HepG2 (cell line): ENCODE measurements at regions not wholly inside any gene's neighbourhood (a gene's known extent, or its start where the extent isn't known, plus 50 kb on each side); places are given as distances from the start of the nearest gene placed in this dataset.

Source experiments
- ATAC-seq: fragments of 200-7000 bp; cut with Tn5 transposase; 3 replicates; pipeline ENCODE4 v1.9.1; 2020; ENCODE audit warnings: mild to moderate bottlenecking, moderate library complexity
- BruUV-seq: library from RNA; stranded (reverse); fragments of 400-500 nt; replicated peaks from 2 replicates; lab custom pipeline; 2021; lab: Mats Ljungman, UMichigan
- CTCF ChIA-PET: fragments of 300-600 bp; formaldehyde crosslinking; extraction: SDS; loops from one replicate; lab custom pipeline; 2021; ENCODE audit warnings: low total read pairs, inconsistent platforms, low intra/inter-chr PET ratio; lab: Yijun Ruan, JAX
- POLR2A ChIA-PET: fragments of 350-600 bp; sonication (Branson Sonifier 250); formaldehyde crosslinking; loops from one replicate; lab custom pipeline; 2020; ENCODE audit warnings: antibody characterized with exemption, inconsistent platforms; lab: Yijun Ruan, JAX
- DNase-seq: peaks from one replicate; pipeline ENCODE4 v3.0.0-alpha.2; 2015; ENCODE audit warnings: low spot score
- FAIRE-seq: peaks from 3 replicates; lab custom pipeline; 2011; peaks lifted over from hg19 to GRCh38; lab: Jason Lieb, UNC
- H2AFZ ChIP-seq: one replicate; pipeline ENCODE4 v1.6.1; 2011; ENCODE audit warnings: low read length, inconsistent platforms
- H3K27ac ChIP-seq: fragments of 300-600 bp; 3 replicates; pipeline ENCODE4 v1.8.0; 2011; ENCODE audit warnings: mixed run types, mild to moderate bottlenecking, mixed read lengths, low read length, inconsistent platforms; ENCODE audit not compliant: insufficient read depth; ENCODE audit errors: extremely low read length
- H3K27me3 ChIP-seq, 2 experiments: fragments of 200-600 bp in 1 of 2; 2 replicates in 1 of 2; 3 replicates in 1 of 2; pipeline versions ENCODE4 v1.6.0 to v1.8.0; 2011; ENCODE audit warnings: low read length in 2 of 2, mild to moderate bottlenecking in 2 of 2, moderate library complexity in 2 of 2, inconsistent platforms in 1 of 2; ENCODE audit not compliant: insufficient read depth in 2 of 2, control insufficient read depth in 1 of 2
- H3K36me3 ChIP-seq, 2 experiments: fragments of 200-600 bp in 1 of 2; replicated peaks in 1 of 2; 2 replicates in 1 of 2; 3 replicates in 1 of 2; pipeline versions ENCODE4 v1.5.1 to v1.8.0; 2011; ENCODE audit warnings: low read length in 2 of 2, inconsistent platforms in 1 of 2; ENCODE audit not compliant: insufficient read depth in 2 of 2, control insufficient read depth in 1 of 2
- H3K4me1 ChIP-seq: 2 replicates; pipeline ENCODE4 v1.5.1; 2012; ENCODE audit warnings: low read length, inconsistent platforms; ENCODE audit not compliant: insufficient read depth
- H3K4me2 ChIP-seq: 2 replicates; pipeline ENCODE4 v1.6.0; 2011; ENCODE audit warnings: low read depth, low read length, inconsistent platforms
- H3K4me3 ChIP-seq, 3 experiments: fragments of 200-600 bp in 1 of 3; sonication (generic), shearing (Covaris generic) in 1 of 3; replicated peaks in 1 of 3; 2 replicates each; pipeline ENCODE4 v1.5.1; 2011 to 2016; ENCODE audit warnings: low read length in 3 of 3, inconsistent platforms in 2 of 3, low read depth in 2 of 3, mild to moderate bottlenecking in 2 of 3, control low read depth in 1 of 3, mixed read lengths in 1 of 3; ENCODE audit not compliant: insufficient read depth in 1 of 3
- H3K79me2 ChIP-seq: one replicate; pipeline ENCODE4 v1.6.1; 2011; ENCODE audit warnings: low read length, inconsistent platforms; ENCODE audit not compliant: insufficient read depth
- H3K9ac ChIP-seq: 2 replicates; pipeline ENCODE4 v1.6.0; 2011; ENCODE audit warnings: mild to moderate bottlenecking, low read depth, low read length, inconsistent platforms; ENCODE audit not compliant: insufficient read depth
- H3K9me3 ChIP-seq: 2 replicates; pipeline ENCODE4 v1.5.1; 2012; ENCODE audit warnings: mild to moderate bottlenecking, low read length
- H4K20me1 ChIP-seq: 2 replicates; pipeline ENCODE4 v1.6.0; 2011; ENCODE audit warnings: inconsistent platforms, mild to moderate bottlenecking, low read length, moderate library complexity; ENCODE audit not compliant: insufficient read depth
- EHMT2 ChIP-seq: fragments of 200-600 bp; sonication (generic); IDR thresholded peaks from 2 replicates; pipeline ENCODE4 v1.7.0; 2017; ENCODE audit warnings: antibody characterized with exemption, low read depth, low read length, borderline replicate concordance
- FOXA1 ChIP-seq, 2 experiments: fragments of 450-650 bp in 1 of 2; sonication (generic) in 1 of 2; formaldehyde crosslinking in 1 of 2; IDR thresholded peaks; 2 replicates each; pipeline versions ENCODE4 v1.4.0 to v1.6.1; 2016 to 2020; ENCODE audit warnings: missing genetic modification reagents in 1 of 2
- FOXO1 ChIP-seq: sonication (generic); formaldehyde crosslinking; IDR thresholded peaks from 2 replicates; pipeline ENCODE4 v1.4.0; 2020; ENCODE audit warnings: missing genetic modification reagents
- KLF12 ChIP-seq: sonication (generic); formaldehyde crosslinking; IDR thresholded peaks from 2 replicates; pipeline ENCODE4 v1.4.0; 2020; ENCODE audit warnings: missing genetic modification reagents, borderline replicate concordance
- NR2F2 ChIP-seq: IDR thresholded peaks from 2 replicates; pipeline ENCODE4 v1.6.1; 2012; ENCODE audit warnings: low read depth, inconsistent platforms, borderline replicate concordance
- POGZ ChIP-seq: sonication (generic); formaldehyde crosslinking; IDR thresholded peaks from 2 replicates; pipeline ENCODE4 v1.4.0; 2020; ENCODE audit warnings: mild to moderate bottlenecking, missing genetic modification reagents
- POLR2A ChIP-seq, 2 experiments: IDR thresholded peaks; 2 replicates each; pipeline ENCODE4 v1.6.1; 2011; ENCODE audit warnings: low read depth in 2 of 2, low read length in 2 of 2, mild to moderate bottlenecking in 1 of 2, moderate library complexity in 1 of 2; ENCODE audit not compliant: insufficient read depth in 1 of 2
- SPEN ChIP-seq: sonication (generic); formaldehyde crosslinking; IDR thresholded peaks from 2 replicates; pipeline ENCODE4 v1.5.1; 2020; ENCODE audit warnings: low read depth, mild to moderate bottlenecking, missing genetic modification reagents
- TEAD3 ChIP-seq: optimal IDR thresholded peaks from 2 replicates; pipeline ENCODE3; 2016; ENCODE audit warnings: borderline replicate concordance
- ZBTB7B ChIP-seq: sonication (generic); formaldehyde crosslinking; IDR thresholded peaks from 2 replicates; pipeline ENCODE4 v1.4.0; 2020; ENCODE audit warnings: missing genetic modification reagents
- ZNF292 ChIP-seq: sonication (generic); formaldehyde crosslinking; IDR thresholded peaks from 2 replicates; pipeline ENCODE4 v1.8.1; 2022; ENCODE audit warnings: mild to moderate bottlenecking, low read depth, missing genetic modification reagents, borderline replicate concordance
- ZNF724P ChIP-seq: sonication (generic); formaldehyde crosslinking; IDR thresholded peaks from 2 replicates; pipeline ENCODE4 v1.8.0; 2022; ENCODE audit warnings: missing genetic modification reagents, borderline replicate concordance
- WGBS: methylation state at CpG from one replicate; pipeline ENCODE4 v1.1.6; 2017; ENCODE audit warnings: low lambda C conversion rate; 5-methylcytosine and 5-hydroxymethylcytosine counted together
- in situ Hi-C: cut with HindIII; loops from 2 replicates; pipeline ENCODE4 v1.10.0; 2017; ENCODE audit warnings: low pct_unique_long_range_greater_than_20kb; ENCODE audit not compliant: extremely low pct_ligation_motif_present
- intact Hi-C: fragments of 100-400 bp; cut with micrococcal nuclease; formaldehyde crosslinking; loops from one replicate; pipeline ENCODE4 v1.10.0; 2022; ENCODE audit not compliant: unreplicated experiment
- TF ChIP-seq, protein P1 (sequence below): sonication (generic); formaldehyde crosslinking; IDR thresholded peaks from 2 replicates; pipeline ENCODE4 v1.4.0; 2020; ENCODE audit warnings: missing genetic modification reagents, mild to moderate bottlenecking, borderline replicate concordance
- TF ChIP-seq, protein P2 (sequence below): sonication (generic); formaldehyde crosslinking; conservative IDR thresholded peaks from 2 replicates; pipeline ENCODE4 v1.8.0; 2022; ENCODE audit warnings: low read depth, missing genetic modification reagents

DNA sequence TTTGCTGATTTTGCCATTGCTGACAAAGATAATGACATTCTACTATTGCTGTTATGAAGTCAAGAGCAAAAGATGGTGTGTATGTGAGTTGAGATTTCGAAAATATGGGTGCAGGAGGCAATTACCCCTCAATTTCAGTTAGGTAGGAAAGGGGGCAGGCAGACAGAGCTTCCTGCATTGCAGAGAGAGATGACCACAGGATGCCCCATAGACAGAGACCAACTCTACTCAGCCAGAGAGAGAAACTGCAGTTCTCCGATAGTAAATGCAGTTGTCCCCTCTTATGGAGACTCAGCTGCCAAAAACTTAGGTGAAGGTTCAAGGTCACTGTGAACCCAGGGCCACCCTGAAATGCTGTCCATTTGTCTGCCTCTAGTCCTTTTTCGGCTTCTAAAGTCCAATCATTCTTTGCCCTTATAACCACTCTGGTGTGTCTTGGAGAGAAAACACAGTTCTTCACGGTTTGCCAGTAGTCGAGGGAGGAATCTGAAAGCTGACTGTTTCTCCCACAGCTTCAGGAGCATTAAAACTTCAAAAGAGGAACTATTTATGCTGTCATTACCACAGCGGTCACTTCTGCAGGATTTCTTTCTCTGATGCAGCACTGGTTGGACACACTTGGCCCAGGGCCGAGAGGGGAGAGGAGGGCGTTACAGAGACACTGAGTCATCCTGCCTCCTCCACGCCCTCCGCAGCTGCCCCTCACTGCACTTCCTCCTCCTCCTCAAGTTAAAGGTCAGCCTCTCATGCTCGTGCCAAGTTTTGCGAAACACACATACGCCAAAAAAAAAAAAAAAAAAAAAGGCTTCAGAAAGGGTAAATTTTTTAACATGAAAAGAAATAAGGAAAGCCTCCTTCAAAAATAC lies 264.3 kb downstream of the FOXO1 start (continued):
- TF ChIP-seq, protein P1, sequence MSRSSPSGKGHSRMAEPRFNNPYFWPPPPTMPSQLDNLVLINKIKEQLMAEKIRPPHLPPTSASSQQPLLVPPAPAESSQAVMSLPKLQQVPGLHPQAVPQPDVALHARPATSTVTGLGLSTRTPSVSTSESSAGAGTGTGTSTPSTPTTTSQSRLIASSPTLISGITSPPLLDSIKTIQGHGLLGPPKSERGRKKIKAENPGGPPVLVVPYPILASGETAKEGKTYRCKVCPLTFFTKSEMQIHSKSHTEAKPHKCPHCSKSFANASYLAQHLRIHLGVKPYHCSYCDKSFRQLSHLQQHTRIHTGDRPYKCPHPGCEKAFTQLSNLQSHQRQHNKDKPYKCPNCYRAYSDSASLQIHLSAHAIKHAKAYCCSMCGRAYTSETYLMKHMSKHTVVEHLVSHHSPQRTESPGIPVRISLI (CRISPR knock-in tag), result peak; percentile 71
- TF ChIP-seq FOXA1 (IDR thresholded peaks at IDR 0.05) (no peak), FOXA1 (CRISPR knock-in tag; IDR thresholded peaks at IDR 0.05) (peak; percentile 20; the same call in 1 of the 2 replicates), KLF12 (CRISPR knock-in tag) (no peak), NR2F2 (peak; percentile 59; the same call in 1 of the 2 replicates), POGZ (CRISPR knock-in tag) (0 out of 2 replicates have a peak, but pooled peaks have one; percentile 20), ZNF724P (CRISPR knock-in tag) (no peak)
- TF ChIP-seq, all 625 proteins: peak for 31

DNA sequence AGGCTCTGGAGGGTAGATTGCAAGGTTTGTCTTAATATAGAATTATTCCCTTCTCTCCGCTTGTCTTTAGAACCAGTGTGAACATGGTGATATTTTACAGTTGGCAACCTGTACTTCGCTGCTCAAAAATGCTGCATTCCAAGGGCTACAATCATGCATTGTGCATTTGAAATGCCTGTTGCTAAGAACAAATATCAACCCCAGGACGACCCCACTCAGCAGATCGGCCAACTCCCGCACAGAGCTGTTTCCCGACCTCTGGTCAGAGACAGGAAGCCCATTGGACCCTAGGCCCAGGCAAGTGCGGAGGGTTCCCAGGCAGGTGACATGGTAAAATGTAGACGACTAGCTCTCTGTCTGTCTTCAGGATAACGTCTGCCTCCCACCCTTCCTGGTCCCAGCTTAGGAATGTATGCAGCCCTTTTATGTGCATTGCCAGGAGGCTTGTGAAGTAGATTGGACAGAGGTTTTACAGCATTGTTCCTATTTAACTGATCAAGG lies 263.5 kb downstream of the FOXO1 start:
- peak overlapping the region; percentile 14 for H3K27ac ChIP-seq
- ATAC-seq, result peak; percentile 85
- BruUV-seq, result no TSS peak
- no peaks in the 10 kb centered on the region for H3K9me3 ChIP-seq
- no peaks in the 10 kb centered on the region for H3K79me2 ChIP-seq
- FAIRE-seq, result peak; percentile 21
- H3K4me1 ChIP-seq, result peaks cover 61% of the 10 kb centered on the region
- peak overlapping the region; percentile 80 for H3K4me2 ChIP-seq
- no peak overlapping the region for H2AFZ ChIP-seq
- H3K4me3 ChIP-seq, result peak overlapping the region; percentile 28 to 53 (median 41)
- no peaks in the 10 kb centered on the region for H4K20me1 ChIP-seq
- H3K36me3 ChIP-seq, result no peaks in the 10 kb centered on the region
- intact Hi-C loops, result loop anchor here (5.0 kb wide), 3 partner anchors 56 to 336 kb away; no protein-coding TSS in a partner anchor
- CTCF ChIA-PET, result no interaction called here
- peak; percentile 71 for DNase-seq
- no peaks in the 10 kb centered on the region for H3K27me3 ChIP-seq
- POLR2A ChIA-PET, result no interaction called here
- in situ Hi-C loops, result no loop called here
- no peak overlapping the region; the same call in 1 of the 2 replicates for H3K9ac ChIP-seq
- 19% methylated on average over 2 of the region's 9 CpGs for WGBS
- TF ChIP-seq SPEN (0 out of 2 replicates have a peak, but pooled peaks have one; percentile 38), ZBTB7B (CRISPR knock-in tag) (peak; percentile 74; the same call in 1 of the 2 replicates), TEAD3 (CRISPR knock-in tag) (peak; percentile 71), POLR2A (IDR thresholded peaks at IDR 0.05; ENCODE audit: insufficient read depth in 1 of 2, low read depth in 2 of 2, low read length in 2 of 2) (peak in 1 of 2 experiments; percentile 36; a peak in 1 of 4 replicates), EHMT2 (0 out of 2 replicates have a peak, but pooled peaks have one; percentile 47), FOXO1 (CRISPR knock-in tag) (0 out of 2 replicates have a peak, but pooled peaks have one; percentile 13), ZNF292 (CRISPR knock-in tag) (peak; percentile 23; the same call in 1 of the 2 replicates)
- TF ChIP-seq, protein P2, sequence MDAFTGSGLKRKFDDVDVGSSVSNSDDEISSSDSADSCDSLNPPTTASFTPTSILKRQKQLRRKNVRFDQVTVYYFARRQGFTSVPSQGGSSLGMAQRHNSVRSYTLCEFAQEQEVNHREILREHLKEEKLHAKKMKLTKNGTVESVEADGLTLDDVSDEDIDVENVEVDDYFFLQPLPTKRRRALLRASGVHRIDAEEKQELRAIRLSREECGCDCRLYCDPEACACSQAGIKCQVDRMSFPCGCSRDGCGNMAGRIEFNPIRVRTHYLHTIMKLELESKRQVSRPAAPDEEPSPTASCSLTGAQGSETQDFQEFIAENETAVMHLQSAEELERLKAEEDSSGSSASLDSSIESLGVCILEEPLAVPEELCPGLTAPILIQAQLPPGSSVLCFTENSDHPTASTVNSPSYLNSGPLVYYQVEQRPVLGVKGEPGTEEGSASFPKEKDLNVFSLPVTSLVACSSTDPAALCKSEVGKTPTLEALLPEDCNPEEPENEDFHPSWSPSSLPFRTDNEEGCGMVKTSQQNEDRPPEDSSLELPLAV (CRISPR knock-in tag), result no peak
